ENCODE measurements at regions not wholly inside any gene's neighbourhood (a gene's known extent, or its start where the extent isn't known, plus 50 kb on each side); places are given as distances from the start of the nearest gene placed in this dataset.
"Not testable (repeated sequence)": the region's sequence is repeated elsewhere in the genome, so short reads cannot be mapped to it uniquely, and the experiment has no call there.

- TF ChIP-seq CTCF (conservative IDR thresholded peaks at IDR 0.05) (no peak), ZFX (IDR thresholded peaks at IDR 0.05) (no peak)
These were observed 224.0 kb upstream of the CBLB start for GRCh38 chr3:106092792-106093191.

GRCh38 chr3:106093616-106094015 lies 224.8 kb upstream of the CBLB start:
- H3K27ac ChIP-seq = no peak overlapping the region
- TF ChIP-seq CTCF (conservative IDR thresholded peaks at IDR 0.05) (no peak), ZFX (IDR thresholded peaks at IDR 0.05) (no peak)

More at GRCh38 chr3:106092792-106093191, 224.0 kb upstream of the CBLB start:
- no peak overlapping the region for H3K27ac ChIP-seq

- no peak overlapping the region for H3K27ac ChIP-seq
- TF ChIP-seq ZFX (IDR thresholded peaks at IDR 0.05) (no peak), CTCF (conservative IDR thresholded peaks at IDR 0.05) (no peak)
These were observed 229.1 kb upstream of the CBLB start for GRCh38 chr3:106097817-106098435.

- TF ChIP-seq ZFX (IDR thresholded peaks at IDR 0.05) = no peak
- no peak for TF ChIP-seq CTCF (conservative IDR thresholded peaks at IDR 0.05)
- no peak overlapping the region for H3K27ac ChIP-seq
These were observed 234.6 kb upstream of the CBLB start for GRCh38 chr3:106103383-106103782.

- H3K27ac ChIP-seq = no peak overlapping the region
- TF ChIP-seq CTCF (conservative IDR thresholded peaks at IDR 0.05) (no peak), ZFX (IDR thresholded peaks at IDR 0.05) (no peak)
These were observed 235.3 kb upstream of the CBLB start for GRCh38 chr3:106104078-106104477.

- no peak overlapping the region for H3K27ac ChIP-seq
These were observed 240.1 kb upstream of the CBLB start for GRCh38 chr3:106108925-106109324.

GRCh38 chr3:106112561-106112960 lies 243.7 kb upstream of the CBLB start:
- not testable (repeated sequence) for H3K27ac ChIP-seq

More at GRCh38 chr3:106108925-106109324, 240.1 kb upstream of the CBLB start:
- TF ChIP-seq CTCF (conservative IDR thresholded peaks at IDR 0.05) (no peak), ZFX (IDR thresholded peaks at IDR 0.05) (no peak)

GRCh38 chr3:106113747-106114146 lies 244.9 kb upstream of the CBLB start:
- TF ChIP-seq ZFX (IDR thresholded peaks at IDR 0.05) (no peak), CTCF (conservative IDR thresholded peaks at IDR 0.05) (no peak)
- no peak overlapping the region for H3K27ac ChIP-seq
